Fibroblast of skin of left biceps (primary cell): ENCODE measurements at regions not wholly inside any gene's neighbourhood (a gene's known extent, or its start where the extent isn't known, plus 50 kb on each side); places are given as distances from the start of the nearest gene placed in this dataset.
"Not testable (repeated sequence)": the region's sequence is repeated elsewhere in the genome, so short reads cannot be mapped to it uniquely, and the experiment has no call there.

Experiments used
- DNase-seq, 2 experiments: peaks; one replicate each; pipeline ENCODE4 v3.0.0-alpha.2; 2013; ENCODE audit warnings: low read depth in 2 of 2

DNA sequence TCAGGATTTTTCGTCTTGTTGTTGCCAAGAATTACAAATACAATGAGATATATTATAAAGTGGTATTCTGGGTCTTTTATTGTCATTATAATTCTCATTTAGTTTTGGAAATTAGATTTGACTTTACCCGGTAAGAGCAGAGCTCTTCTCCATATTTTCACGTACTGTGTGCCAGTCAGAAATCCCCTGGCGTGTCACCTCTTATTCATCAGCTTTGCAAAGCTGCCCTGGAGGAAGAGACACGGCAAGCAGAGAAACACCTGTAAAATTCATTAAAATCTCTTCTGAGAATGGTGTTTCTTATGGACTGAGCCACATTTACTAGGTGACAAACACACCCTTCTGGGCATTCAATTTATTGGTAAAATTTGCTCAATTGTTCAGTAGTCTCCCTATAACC is 440.4 kb downstream of the HINT1 start:
- DNase-seq, result no peak

DNA sequence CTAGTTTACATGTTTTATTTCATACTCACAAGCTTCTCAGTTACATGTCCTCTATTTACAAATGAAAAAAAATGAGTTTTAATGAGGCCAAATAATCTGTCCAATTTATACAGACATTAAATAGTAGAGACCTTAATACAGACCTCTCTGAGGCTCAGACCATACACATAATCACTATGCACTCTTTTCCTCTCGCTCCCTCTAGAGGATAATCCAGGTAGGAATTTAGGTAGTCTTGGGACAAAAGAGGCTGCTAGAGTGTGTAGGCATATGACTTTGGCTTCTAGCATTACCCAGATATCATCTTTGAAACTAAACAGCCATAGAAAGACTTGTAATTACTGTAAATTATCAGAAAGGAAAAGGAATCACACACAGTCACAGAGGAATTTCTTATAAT is 444.7 kb downstream of the HINT1 start:
- DNase-seq, result peak in 1 of 2 experiments; percentile 27

DNA sequence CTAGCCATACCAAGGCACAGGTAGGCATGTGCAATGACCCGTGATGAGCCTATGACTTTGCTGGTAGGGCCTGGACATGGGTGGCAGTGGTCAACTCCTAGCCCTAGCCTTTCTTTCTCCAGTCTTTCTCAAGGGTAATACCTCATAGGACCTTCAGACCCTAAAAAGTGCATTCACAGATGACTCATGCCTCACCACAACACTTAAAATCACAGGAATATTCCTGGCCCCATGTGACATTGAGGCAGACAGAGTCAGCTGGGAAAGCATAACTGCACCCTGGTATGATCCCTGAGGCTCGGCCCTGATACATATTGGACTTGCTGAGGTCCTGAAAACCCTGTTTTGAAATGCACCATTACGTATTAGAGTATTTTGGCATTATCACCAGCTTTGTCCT is 449.5 kb downstream of the HINT1 start:
- no peak for DNase-seq

DNA sequence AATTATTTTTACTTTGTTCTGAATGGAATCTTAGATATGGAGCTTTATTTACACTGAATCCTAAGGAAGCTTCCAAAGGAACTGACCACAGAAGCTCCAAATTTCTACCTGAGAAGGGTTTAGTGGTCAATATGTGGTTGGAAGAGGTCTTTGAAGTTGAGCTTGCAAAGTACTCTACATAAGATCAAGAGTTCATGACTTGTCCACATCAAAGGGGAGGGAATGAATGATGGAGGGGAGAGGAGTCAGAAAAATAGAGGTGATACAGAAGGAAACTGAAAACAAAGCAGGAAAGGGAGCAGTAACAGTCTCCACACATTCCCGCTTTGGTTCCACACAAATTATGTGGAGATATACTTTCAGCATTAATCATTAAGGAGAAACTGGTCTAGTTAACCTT is 450.9 kb downstream of the HINT1 start:
- DNase-seq, result no peak

DNA sequence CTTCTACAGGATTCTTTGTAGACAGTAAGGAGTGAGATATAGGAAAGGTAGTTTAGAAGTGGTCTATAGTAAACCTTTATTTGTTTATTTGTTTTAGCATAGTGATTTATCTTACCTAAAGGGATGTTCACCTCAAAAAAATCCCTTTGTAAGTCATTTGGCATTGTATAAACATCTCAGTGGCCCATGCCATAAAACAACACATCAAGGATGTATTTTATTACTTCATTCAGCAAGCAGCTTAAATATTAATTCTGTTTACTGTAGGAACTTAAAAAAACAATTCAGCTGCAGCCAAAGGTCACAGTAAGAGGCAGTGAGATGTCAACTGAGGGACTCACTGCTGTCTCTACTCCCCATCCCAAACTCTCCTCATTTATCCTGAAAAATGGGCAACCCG is 452.7 kb downstream of the HINT1 start:
- no peak for DNase-seq

GRCh38 chr5:130710596-130710995 is 454.5 kb downstream of the HINT1 start:
- DNase-seq, result no peak

- no peak for DNase-seq
Measured at GRCh38 chr5:130708754-130709153, 456.3 kb downstream of the HINT1 start.

DNA sequence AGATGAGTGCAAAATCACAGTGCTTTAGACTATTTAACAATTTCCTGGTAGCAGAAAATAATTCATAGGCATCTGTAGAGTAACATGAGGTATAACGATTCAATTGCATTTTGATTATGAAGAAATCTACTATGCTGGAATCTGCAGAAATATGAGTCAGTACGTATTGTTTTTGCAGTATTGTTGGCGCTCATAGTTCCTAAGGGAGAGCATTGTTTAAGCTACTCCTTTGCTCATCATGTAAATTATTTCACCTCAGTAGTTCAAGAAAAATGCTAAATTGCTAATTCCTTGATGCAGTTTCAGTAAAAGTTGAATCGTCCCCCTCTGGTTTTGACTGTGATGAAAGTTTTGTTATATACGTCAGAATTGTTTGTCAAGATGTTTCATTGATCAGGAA is 458.4 kb downstream of the HINT1 start:
- DNase-seq, result no peak

DNA sequence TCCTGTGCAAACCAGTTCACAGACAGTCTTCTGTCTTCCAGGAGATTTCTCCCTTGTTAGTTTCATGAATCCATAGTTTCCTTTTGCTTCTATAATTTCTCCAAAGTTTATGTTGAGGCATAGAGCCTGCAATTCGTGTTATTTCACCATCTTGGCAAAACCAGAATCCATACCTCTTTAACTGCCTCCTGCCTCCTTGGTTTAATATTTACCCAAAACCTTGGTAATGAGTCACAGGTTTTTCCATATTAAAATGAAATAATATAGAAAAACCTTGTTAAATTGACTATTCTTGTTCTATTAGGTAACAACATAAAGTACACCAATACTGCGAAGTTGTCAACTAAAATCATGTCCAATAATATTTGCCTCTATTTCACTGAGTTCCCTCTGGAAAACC is 459.7 kb downstream of the HINT1 start:
- no peak for DNase-seq

GRCh38 chr5:130693509-130693908 is 471.5 kb downstream of the HINT1 start:
- no peak for DNase-seq

- DNase-seq, result no peak
Measured at GRCh38 chr5:130692770-130693169, 472.3 kb downstream of the HINT1 start.

GRCh38 chr5:130689831-130690230 is 475.2 kb downstream of the HINT1 start:
- no peak for DNase-seq

GRCh38 chr5:130687085-130687733 is 477.8 kb downstream of the HINT1 start:
- no peak for DNase-seq

- DNase-seq, result no peak
Measured at GRCh38 chr5:130678637-130679036, 486.4 kb downstream of the HINT1 start.

DNA sequence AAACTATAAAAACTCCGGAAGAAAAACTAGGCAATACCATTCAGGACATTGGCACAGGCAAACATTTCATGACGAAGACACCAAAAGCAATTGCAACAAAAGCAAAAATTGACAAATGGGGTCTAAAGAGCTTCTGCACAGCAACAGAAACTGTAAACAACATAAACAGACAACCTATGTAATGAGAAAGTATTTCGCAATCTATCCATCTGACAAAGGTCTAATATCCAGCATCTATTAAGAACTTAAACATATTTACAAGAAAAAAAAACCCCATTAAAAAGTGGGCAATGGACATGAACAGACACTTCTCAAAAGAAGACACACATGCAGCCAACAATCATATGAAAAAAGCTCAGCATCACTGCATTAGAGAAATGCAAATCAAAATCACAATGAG is 498.6 kb downstream of the HINT1 start:
- DNase-seq, result no peak

GRCh38 chr5:130652176-130652575 is 512.9 kb downstream of the HINT1 start:
- peak; percentile 79 to 80 for DNase-seq

DNA sequence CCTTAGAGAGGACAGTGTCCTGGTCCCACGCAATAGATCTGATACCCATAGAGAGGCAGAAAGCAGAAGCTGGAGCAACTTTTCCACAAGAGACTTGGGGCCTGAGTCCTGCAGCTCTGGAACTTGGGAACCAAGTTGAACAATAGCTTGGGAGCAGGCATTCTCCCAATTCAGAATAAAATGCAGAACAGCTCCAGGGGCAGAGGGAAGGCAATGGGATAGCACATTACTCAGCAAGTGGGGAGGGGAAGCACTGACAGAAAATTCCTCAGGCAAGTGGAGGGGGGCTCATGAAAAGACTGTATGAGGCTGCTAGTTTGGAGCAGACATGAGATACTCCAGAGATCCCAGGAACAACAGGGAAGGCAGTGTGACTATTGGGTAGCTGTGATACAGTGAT is 513.6 kb downstream of the HINT1 start:
- DNase-seq, result no peak

DNA sequence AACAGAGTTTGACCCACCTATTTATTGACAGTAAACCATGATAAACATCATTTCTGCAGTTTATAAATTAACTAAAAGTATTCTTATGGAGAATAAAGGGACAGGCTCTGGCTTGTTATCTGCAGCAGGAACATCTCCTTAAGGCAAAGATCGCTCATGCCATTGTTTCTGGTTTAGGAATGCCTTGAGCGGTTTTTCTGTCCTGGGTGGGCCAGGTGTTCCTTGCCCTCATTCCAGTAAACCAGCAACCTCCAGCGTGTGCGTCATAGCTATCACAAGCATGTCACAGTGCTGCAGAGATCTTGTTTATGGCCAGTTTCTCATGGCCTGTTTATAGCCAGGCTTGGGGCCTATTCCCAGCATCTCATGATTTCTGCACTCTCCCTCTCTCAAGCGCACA is 521.7 kb downstream of the HINT1 start:
- DNase-seq, result no peak

DNA sequence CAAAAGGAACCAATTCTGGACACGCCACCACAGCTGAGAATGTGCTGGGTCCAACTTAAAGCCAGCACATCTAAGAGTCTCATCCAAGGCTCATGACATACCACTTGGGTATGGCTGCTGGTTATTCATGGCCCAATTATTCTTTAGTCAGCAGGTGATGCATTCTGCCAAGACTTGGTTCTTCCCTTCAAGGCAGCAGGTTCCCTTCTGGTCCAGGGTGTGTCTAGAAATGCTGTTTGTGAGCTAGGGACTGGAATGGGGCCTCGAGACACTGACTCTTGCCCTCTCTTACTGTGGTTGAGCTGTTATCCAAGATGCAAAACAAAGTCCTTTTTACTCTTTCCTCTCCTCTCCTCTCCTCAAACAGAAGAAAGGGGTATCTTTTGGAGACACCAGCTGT is 522.6 kb downstream of the HINT1 start:
- no peak for DNase-seq

DNA sequence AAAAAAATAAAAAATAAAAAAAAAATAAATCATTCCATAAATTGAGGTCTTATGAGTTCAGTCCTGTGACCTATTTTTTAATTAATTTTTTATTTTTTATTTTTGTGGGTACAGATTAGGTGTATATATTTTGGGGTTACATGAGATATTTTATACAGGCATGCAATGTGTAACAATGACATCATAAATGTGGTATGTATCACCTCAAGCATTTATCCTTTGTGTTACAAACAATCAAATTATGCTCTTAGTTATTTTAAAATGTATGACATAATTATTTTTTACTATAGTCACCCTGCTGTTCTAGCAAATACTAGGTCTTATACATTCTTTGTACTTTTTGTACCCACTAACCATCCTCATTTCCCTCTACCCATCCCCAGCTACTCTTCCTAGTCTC is 537.9 kb downstream of the HINT1 start:
- DNase-seq, result no peak

DNA sequence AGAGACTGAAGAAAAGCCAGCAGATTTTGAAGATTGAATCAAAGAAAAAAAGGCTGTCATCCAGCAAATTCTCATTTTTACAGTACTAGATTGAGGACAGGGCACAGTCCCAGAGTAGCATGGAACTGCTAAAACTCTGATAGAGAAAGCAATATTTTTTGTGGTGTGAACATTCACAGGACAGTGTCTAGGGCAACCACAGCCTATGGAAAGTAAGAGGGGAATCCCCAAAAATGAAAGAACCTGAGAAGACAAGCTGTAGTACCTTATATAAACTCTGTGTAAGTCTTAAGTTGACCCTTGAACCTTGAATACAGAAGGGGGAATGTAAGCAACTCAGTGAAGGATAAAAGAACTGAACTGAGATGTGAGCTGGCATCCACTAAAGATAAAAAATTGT is 540.3 kb downstream of the HINT1 start:
- no peak for DNase-seq

- no peak for DNase-seq
Measured at GRCh38 chr5:130616161-130616560, 548.9 kb downstream of the HINT1 start.

DNA sequence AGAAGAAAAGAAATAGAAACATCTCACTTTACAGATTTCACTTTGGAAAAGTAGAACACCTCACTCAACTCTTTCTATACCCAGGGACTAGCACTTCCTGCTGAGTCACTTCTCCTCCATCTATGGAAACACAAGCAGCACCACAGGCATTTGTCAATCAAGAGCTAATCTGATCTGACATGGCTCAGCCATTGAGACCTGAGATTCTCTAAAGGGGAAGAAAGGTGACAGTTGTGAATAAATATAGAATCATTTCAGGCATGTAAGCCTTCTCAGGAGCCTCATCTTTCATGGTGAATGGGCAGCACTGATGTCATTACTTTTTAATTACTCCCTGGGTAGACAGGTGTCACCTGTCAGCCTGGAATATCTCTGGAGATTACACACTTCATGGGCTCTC is 559.8 kb downstream of the HINT1 start:
- DNase-seq, result no peak

GRCh38 chr5:130596647-130597046 is 568.4 kb downstream of the HINT1 start:
- DNase-seq, result not testable (repeated sequence)
